GM11168 (cell line): ENCODE measurements at regions not wholly inside any gene's neighbourhood (a gene's known extent, or its start where the extent isn't known, plus 50 kb on each side); places are given as distances from the start of the nearest gene placed in this dataset.

Experiments used
- in situ Hi-C: fragments of 300-500 bp; cut with MboI; formaldehyde crosslinking; loops from one replicate; pipeline ENCODE4 v1.12.0; 2022; ENCODE audit warnings: low sequenced_read_pairs; ENCODE audit not compliant: unreplicated experiment

- in situ Hi-C loops, result no loop called here
Observed at GRCh38 chr5:5560016-5560415, 137.5 kb downstream of the ICE1 start.

- in situ Hi-C loops, result no loop called here
Observed at GRCh38 chr5:5558638-5559527, 136.4 kb downstream of the ICE1 start.

DNA sequence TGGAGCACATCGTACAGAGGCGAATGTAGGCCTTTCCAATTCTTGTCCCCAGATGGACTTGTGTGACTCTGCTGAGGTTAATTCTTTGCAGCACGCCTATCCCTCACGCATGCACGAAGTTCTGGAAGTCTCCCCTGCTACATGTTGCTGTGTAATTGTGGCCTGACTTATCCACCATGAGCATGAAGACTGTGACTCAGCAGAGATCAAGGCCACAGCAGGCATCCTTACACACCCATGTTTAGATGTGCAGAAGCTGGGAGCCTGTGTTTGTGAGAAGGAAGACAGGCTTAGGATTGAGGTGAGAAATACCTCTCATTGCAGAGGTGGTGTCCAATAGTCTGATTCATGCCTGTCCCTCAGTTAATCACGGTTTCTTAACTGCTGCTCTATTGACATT, 135.6 kb downstream of the ICE1 start:
- in situ Hi-C loops, result no loop called here

GRCh38 chr5:5551499-5551898, 129.0 kb downstream of the ICE1 start:
- in situ Hi-C loops, result no loop called here

- in situ Hi-C loops, result no loop called here
Observed at GRCh38 chr5:5546408-5546807, 123.9 kb downstream of the ICE1 start.

GRCh38 chr5:5544094-5544663, 121.7 kb downstream of the ICE1 start:
- in situ Hi-C loops, result no loop called here

DNA sequence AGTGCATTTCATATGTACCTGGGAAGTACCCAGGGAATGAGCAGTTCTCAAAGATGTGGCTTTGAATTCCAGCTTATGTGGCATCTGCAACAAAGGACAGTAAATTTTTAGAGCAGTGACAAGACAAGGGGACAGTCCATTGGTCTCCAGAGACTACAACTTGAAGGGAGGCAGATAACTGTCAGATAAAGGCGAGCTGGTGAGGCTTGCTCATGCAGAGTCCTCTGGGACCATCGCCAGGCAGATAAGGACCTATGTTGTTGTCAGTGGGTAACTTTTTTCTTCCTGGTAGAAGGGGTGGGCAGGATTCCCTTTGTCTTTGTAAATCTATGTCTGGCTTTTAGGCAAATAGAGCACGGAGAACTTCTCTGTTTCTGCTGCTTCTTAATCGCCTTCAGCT, 120.2 kb downstream of the ICE1 start:
- in situ Hi-C loops, result no loop called here

- in situ Hi-C loops, result no loop called here
Observed at GRCh38 chr5:5540065-5540464, 117.6 kb downstream of the ICE1 start.
